Activated naive CD8-positive, alpha-beta T cell treated with anti-CD3 and anti-CD28 coated beads for 36 hours (primary cell): ENCODE measurements at regions not wholly inside any gene's neighbourhood (a gene's known extent, or its start where the extent isn't known, plus 50 kb on each side); places are given as distances from the start of the nearest gene placed in this dataset.
"Not testable (repeated sequence)": the region's sequence is repeated elsewhere in the genome, so short reads cannot be mapped to it uniquely, and the experiment has no call there.

Experiments
- DNase-seq: peaks from one replicate; pipeline ENCODE4 v3.0.0; 2021
- H3K27ac Mint-ChIP-seq: one replicate; pipeline ENCODE4 v1.8.0; 2022; ENCODE audit warnings: mild to moderate bottlenecking, moderate library complexity, mixed read lengths
- H3K27me3 Mint-ChIP-seq: one replicate; pipeline ENCODE4 v1.8.0; 2022; ENCODE audit warnings: mild to moderate bottlenecking, mixed read lengths
- H3K36me3 Mint-ChIP-seq: one replicate; pipeline ENCODE4 v1.8.0; 2021; ENCODE audit warnings: mild to moderate bottlenecking, mixed read lengths
- H3K4me1 Mint-ChIP-seq: one replicate; pipeline ENCODE4 v1.8.0; 2021; ENCODE audit warnings: mixed read lengths
- H3K4me3 Mint-ChIP-seq: one replicate; pipeline ENCODE4 v1.8.0; 2022; ENCODE audit warnings: mild to moderate bottlenecking, moderate library complexity, mixed read lengths
- H3K9me3 Mint-ChIP-seq: one replicate; pipeline ENCODE4 v1.8.0; 2022; ENCODE audit warnings: mixed read lengths

GRCh38 chr1:70490153-70490552 is 79.1 kb downstream of the CTH start:
- H3K4me1 Mint-ChIP-seq = no peaks in the 10 kb centered on the region
- H3K36me3 Mint-ChIP-seq = no peaks in the 10 kb centered on the region
- no peak overlapping the region for H3K4me3 Mint-ChIP-seq
- no peak for DNase-seq
- H3K9me3 Mint-ChIP-seq = no peaks in the 10 kb centered on the region
- H3K27ac Mint-ChIP-seq = no peak overlapping the region
- no peaks in the 10 kb centered on the region for H3K27me3 Mint-ChIP-seq

GRCh38 chr1:70495370-70495769 is 84.3 kb downstream of the CTH start:
- no peaks in the 10 kb centered on the region for H3K36me3 Mint-ChIP-seq
- no peak overlapping the region for H3K27ac Mint-ChIP-seq
- DNase-seq = no peak
- H3K4me3 Mint-ChIP-seq = no peak overlapping the region
- no peaks in the 10 kb centered on the region for H3K27me3 Mint-ChIP-seq
- H3K4me1 Mint-ChIP-seq = no peaks in the 10 kb centered on the region
- no peaks in the 10 kb centered on the region for H3K9me3 Mint-ChIP-seq

- no peaks in the 10 kb centered on the region for H3K9me3 Mint-ChIP-seq
- DNase-seq = no peak
- H3K27ac Mint-ChIP-seq = no peak overlapping the region
- H3K4me1 Mint-ChIP-seq = no peaks in the 10 kb centered on the region
- H3K4me3 Mint-ChIP-seq = no peak overlapping the region
- peaks cover 2% of the 10 kb centered on the region for H3K27me3 Mint-ChIP-seq
- no peaks in the 10 kb centered on the region for H3K36me3 Mint-ChIP-seq
Measured at GRCh38 chr1:70496181-70496580, 85.1 kb downstream of the CTH start.

GRCh38 chr1:70497152-70497551 is 86.1 kb downstream of the CTH start:
- Mint-ChIP-seq H3K4me3 (no peak overlapping the region), H3K27ac (no peak overlapping the region), H3K9me3 (no peaks in the 10 kb centered on the region), H3K4me1 (no peaks in the 10 kb centered on the region), H3K27me3 (peaks cover 3% of the 10 kb centered on the region), H3K36me3 (no peaks in the 10 kb centered on the region)
- no peak for DNase-seq

GRCh38 chr1:70498666-70499065 is 87.6 kb downstream of the CTH start:
- Mint-ChIP-seq H3K36me3 (no peaks in the 10 kb centered on the region), H3K9me3 (no peaks in the 10 kb centered on the region), H3K4me3 (no peak overlapping the region), H3K27ac (no peak overlapping the region), H3K27me3 (peaks cover 3% of the 10 kb centered on the region), H3K4me1 (no peaks in the 10 kb centered on the region)
- no peak for DNase-seq

- Mint-ChIP-seq H3K9me3 (no peaks in the 10 kb centered on the region), H3K27me3 (peaks cover 5% of the 10 kb centered on the region), H3K4me1 (no peaks in the 10 kb centered on the region), H3K4me3 (no peak overlapping the region), H3K27ac (no peak overlapping the region), H3K36me3 (no peaks in the 10 kb centered on the region)
- DNase-seq = no peak
Measured at GRCh38 chr1:70499695-70500094, 88.6 kb downstream of the CTH start.

- no peaks in the 10 kb centered on the region for H3K9me3 Mint-ChIP-seq
- peaks cover 16% of the 10 kb centered on the region for H3K27me3 Mint-ChIP-seq
- no peak overlapping the region for H3K27ac Mint-ChIP-seq
- H3K4me1 Mint-ChIP-seq = no peaks in the 10 kb centered on the region
- H3K36me3 Mint-ChIP-seq = no peaks in the 10 kb centered on the region
- H3K4me3 Mint-ChIP-seq = no peak overlapping the region
- no peak for DNase-seq
Measured at GRCh38 chr1:70503358-70503757, 92.3 kb downstream of the CTH start.

- no peak for DNase-seq
- no peak overlapping the region for H3K4me3 Mint-ChIP-seq
- H3K27ac Mint-ChIP-seq = no peak overlapping the region
- H3K36me3 Mint-ChIP-seq = no peaks in the 10 kb centered on the region
- H3K4me1 Mint-ChIP-seq = no peaks in the 10 kb centered on the region
- no peaks in the 10 kb centered on the region for H3K9me3 Mint-ChIP-seq
- peaks cover 16% of the 10 kb centered on the region for H3K27me3 Mint-ChIP-seq
Measured at GRCh38 chr1:70504176-70504820, 93.2 kb downstream of the CTH start.

- no peak overlapping the region for H3K27ac Mint-ChIP-seq
- peaks cover 16% of the 10 kb centered on the region for H3K27me3 Mint-ChIP-seq
Measured at GRCh38 chr1:70504821-70505193, 93.7 kb downstream of the CTH start.

GRCh38 chr1:70507991-70508390 is 96.9 kb downstream of the CTH start:
- not testable (repeated sequence) for H3K4me3 Mint-ChIP-seq, H3K36me3 Mint-ChIP-seq, H3K27ac Mint-ChIP-seq, DNase-seq, H3K4me1 Mint-ChIP-seq, H3K9me3 Mint-ChIP-seq
- peaks cover 15% of the 10 kb centered on the region for H3K27me3 Mint-ChIP-seq

More at GRCh38 chr1:70504821-70505193, 93.7 kb downstream of the CTH start:
- Mint-ChIP-seq H3K9me3 (no peaks in the 10 kb centered on the region), H3K4me3 (no peak overlapping the region), H3K36me3 (no peaks in the 10 kb centered on the region), H3K4me1 (no peaks in the 10 kb centered on the region)
- DNase-seq = no peak

GRCh38 chr1:70509996-70510876 is 99.2 kb downstream of the CTH start:
- no peaks in the 10 kb centered on the region for H3K9me3 Mint-ChIP-seq
- no peak overlapping the region for H3K4me3 Mint-ChIP-seq
- no peaks in the 10 kb centered on the region for H3K36me3 Mint-ChIP-seq
- H3K4me1 Mint-ChIP-seq = peaks cover 3% of the 10 kb centered on the region
- peaks cover 8% of the 10 kb centered on the region for H3K27me3 Mint-ChIP-seq
- DNase-seq = no peak
- H3K27ac Mint-ChIP-seq = no peak overlapping the region

- no peaks in the 10 kb centered on the region for H3K9me3 Mint-ChIP-seq
- H3K4me3 Mint-ChIP-seq = no peak overlapping the region
- no peak overlapping the region for H3K27ac Mint-ChIP-seq
- H3K27me3 Mint-ChIP-seq = peaks cover 3% of the 10 kb centered on the region
- peaks cover 3% of the 10 kb centered on the region for H3K4me1 Mint-ChIP-seq
- H3K36me3 Mint-ChIP-seq = no peaks in the 10 kb centered on the region
- no peak for DNase-seq
Measured at GRCh38 chr1:70517444-70517843, 106.4 kb downstream of the CTH start.

- no peak for DNase-seq
- Mint-ChIP-seq H3K4me1 (peaks cover 2% of the 10 kb centered on the region), H3K27ac (no peak overlapping the region), H3K27me3 (peaks cover 3% of the 10 kb centered on the region), H3K4me3 (no peak overlapping the region), H3K9me3 (no peaks in the 10 kb centered on the region), H3K36me3 (no peaks in the 10 kb centered on the region)
Measured at GRCh38 chr1:70518106-70518505, 107.0 kb downstream of the CTH start.

- DNase-seq = no peak
- H3K4me1 Mint-ChIP-seq = peaks cover 7% of the 10 kb centered on the region
- no peaks in the 10 kb centered on the region for H3K9me3 Mint-ChIP-seq
- H3K27me3 Mint-ChIP-seq = peaks cover 36% of the 10 kb centered on the region
- no peak overlapping the region for H3K27ac Mint-ChIP-seq
- H3K4me3 Mint-ChIP-seq = no peak overlapping the region
- H3K36me3 Mint-ChIP-seq = no peaks in the 10 kb centered on the region
Measured at GRCh38 chr1:70528590-70529333, 117.7 kb downstream of the CTH start.

- Mint-ChIP-seq H3K27ac (no peak overlapping the region), H3K9me3 (no peaks in the 10 kb centered on the region), H3K4me3 (no peak overlapping the region), H3K36me3 (no peaks in the 10 kb centered on the region), H3K4me1 (no peaks in the 10 kb centered on the region), H3K27me3 (peaks cover 27% of the 10 kb centered on the region)
- no peak for DNase-seq
Measured at GRCh38 chr1:70536708-70537366, 125.8 kb downstream of the CTH start.
